GM13977 (cell line): ENCODE measurements at regions not wholly inside any gene's neighbourhood (a gene's known extent, or its start where the extent isn't known, plus 50 kb on each side); places are given as distances from the start of the nearest gene placed in this dataset.

Experiments
- DNase-seq: peaks from one replicate; pipeline ENCODE4 v3.0.0; 2012; ENCODE audit warnings: low spot score
- CTCF ChIP-seq: IDR thresholded peaks from 2 replicates; pipeline ENCODE4 v1.5.1; 2012; ENCODE audit warnings: mild to moderate bottlenecking, control low read depth; ENCODE audit not compliant: insufficient read depth; ENCODE audit errors: extremely low read depth, missing control alignments
- in situ Hi-C: fragments of 300-500 bp; cut with MboI; formaldehyde crosslinking; loops from one replicate; pipeline ENCODE4 v1.12.0; 2022; ENCODE audit warnings: low sequenced_read_pairs, low pct_unique_long_range_greater_than_20kb, mixed read lengths, inconsistent platforms; ENCODE audit not compliant: unreplicated experiment

- no peak for TF ChIP-seq CTCF
- DNase-seq: no peak
- in situ Hi-C loops: no loop called here
These were observed 513.0 kb downstream of the XIRP2 start for GRCh38 chr2:167401309-167401708.

- TF ChIP-seq CTCF: no peak
These were observed 512.3 kb downstream of the XIRP2 start for GRCh38 chr2:167400546-167400945.

GRCh38 chr2:167398873-167399272 lies 510.6 kb downstream of the XIRP2 start:
- in situ Hi-C loops: no loop called here
- no peak for DNase-seq

More at GRCh38 chr2:167400546-167400945, 512.3 kb downstream of the XIRP2 start:
- no peak for DNase-seq
- in situ Hi-C loops: no loop called here

GRCh38 chr2:167388901-167389300 lies 500.6 kb downstream of the XIRP2 start:
- in situ Hi-C loops: no loop called here
- TF ChIP-seq CTCF: no peak
- DNase-seq: no peak

More at GRCh38 chr2:167398873-167399272, 510.6 kb downstream of the XIRP2 start:
- TF ChIP-seq CTCF: no peak

- in situ Hi-C loops: no loop called here
- no peak for TF ChIP-seq CTCF
These were observed 500.2 kb downstream of the XIRP2 start for GRCh38 chr2:167388497-167388896.

GRCh38 chr2:167386694-167387093 lies 498.4 kb downstream of the XIRP2 start:
- no peak for DNase-seq
- no peak for TF ChIP-seq CTCF
- in situ Hi-C loops: no loop called here

More at GRCh38 chr2:167388497-167388896, 500.2 kb downstream of the XIRP2 start:
- no peak for DNase-seq
